Adrenal gland (tissue), 5 donors: ENCODE measurements at regions not wholly inside any gene's neighbourhood (a gene's known extent, or its start where the extent isn't known, plus 50 kb on each side); places are given as distances from the start of the nearest gene placed in this dataset.
"Not testable (repeated sequence)": the region's sequence is repeated elsewhere in the genome, so short reads cannot be mapped to it uniquely, and the experiment has no call there.

ENCODE experiments used
- POLR2A ChIP-seq, 2 donors: fragments of 450-650 bp; IDR thresholded peaks; one replicate each; pipeline ENCODE4 v1.6.1; 2017; ENCODE audit warnings: antibody characterized with exemption in 2 of 2, mild to moderate bottlenecking in 2 of 2, moderate library complexity in 1 of 2
- TF ChIP-seq, protein P1 (sequence below), 6 experiments: fragments of 450-650 bp in 4 of 6; fragments of 200-600 bp in 2 of 6; sonication (generic) in 1 of 6; IDR thresholded peaks; 1 replicate in 5 of 6; 2 replicates in 1 of 6; pipeline versions ENCODE4 v1.5.1 to v1.8.0; 2016 to 2021; ENCODE audit warnings: antibody characterized with exemption in 6 of 6, mild to moderate bottlenecking in 2 of 6, moderate library complexity in 1 of 6
- donor health status: DM: no; HTN: no; CAD: no.

- TF ChIP-seq, protein P1, sequence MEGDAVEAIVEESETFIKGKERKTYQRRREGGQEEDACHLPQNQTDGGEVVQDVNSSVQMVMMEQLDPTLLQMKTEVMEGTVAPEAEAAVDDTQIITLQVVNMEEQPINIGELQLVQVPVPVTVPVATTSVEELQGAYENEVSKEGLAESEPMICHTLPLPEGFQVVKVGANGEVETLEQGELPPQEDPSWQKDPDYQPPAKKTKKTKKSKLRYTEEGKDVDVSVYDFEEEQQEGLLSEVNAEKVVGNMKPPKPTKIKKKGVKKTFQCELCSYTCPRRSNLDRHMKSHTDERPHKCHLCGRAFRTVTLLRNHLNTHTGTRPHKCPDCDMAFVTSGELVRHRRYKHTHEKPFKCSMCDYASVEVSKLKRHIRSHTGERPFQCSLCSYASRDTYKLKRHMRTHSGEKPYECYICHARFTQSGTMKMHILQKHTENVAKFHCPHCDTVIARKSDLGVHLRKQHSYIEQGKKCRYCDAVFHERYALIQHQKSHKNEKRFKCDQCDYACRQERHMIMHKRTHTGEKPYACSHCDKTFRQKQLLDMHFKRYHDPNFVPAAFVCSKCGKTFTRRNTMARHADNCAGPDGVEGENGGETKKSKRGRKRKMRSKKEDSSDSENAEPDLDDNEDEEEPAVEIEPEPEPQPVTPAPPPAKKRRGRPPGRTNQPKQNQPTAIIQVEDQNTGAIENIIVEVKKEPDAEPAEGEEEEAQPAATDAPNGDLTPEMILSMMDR (IDR thresholded peaks at IDR 0.05) = not testable (repeated sequence)
- not testable (repeated sequence) for TF ChIP-seq POLR2A (IDR thresholded peaks at IDR 0.05)
These were observed 154.3 kb downstream of the TENT5D start for GRCh38 chrX:80574486-80575086.
